Esophagus squamous epithelium (tissue), 5 donors: ENCODE measurements at regions not wholly inside any gene's neighbourhood (a gene's known extent, or its start where the extent isn't known, plus 50 kb on each side); places are given as distances from the start of the nearest gene placed in this dataset.

Experiments
- DNase-seq: peaks from one replicate; lab custom pipeline; 2025; lab: John Stamatoyannopoulos, UW
- H3K27ac ChIP-seq, 4 donors: fragments of 200-600 bp; sonication (generic); one replicate each; pipeline ENCODE4 v1.5.1; 2016 to 2019; ENCODE audit warnings: mild to moderate bottlenecking in 1 of 4
- H3K27me3 ChIP-seq, 4 donors: fragments of 200-600 bp; sonication (generic); 1 replicate in 3 of 4; 2 replicates in 1 of 4; pipeline versions ENCODE4 v1.5.1 to v1.6.0; 2017 to 2021; ENCODE audit warnings: antibody characterized with exemption in 1 of 4
- H3K36me3 ChIP-seq, 3 donors: fragments of 200-600 bp; sonication (generic); one replicate each; pipeline ENCODE4 v1.5.1; 2016 to 2019
- H3K4me1 ChIP-seq, 3 donors: fragments of 200-600 bp; sonication (generic); one replicate each; pipeline ENCODE4 v1.5.1; 2017 to 2019
- H3K4me3 ChIP-seq, 4 donors: fragments of 200-600 bp; sonication (generic); 1 replicate in 3 of 4; 2 replicates in 1 of 4; pipeline ENCODE4 v1.5.1; 2016 to 2019; ENCODE audit warnings: mild to moderate bottlenecking in 2 of 4, moderate library complexity in 1 of 4
- H3K9me3 ChIP-seq, 3 donors: fragments of 200-600 bp; sonication (generic); one replicate each; pipeline ENCODE4 v1.5.1; 2016 to 2019
- CTCF ChIP-seq, 6 experiments: fragments of 450-650 bp in 4 of 6; fragments of 200-600 bp in 2 of 6; sonication (generic) in 2 of 6; IDR thresholded peaks; one replicate each; pipeline ENCODE4 v1.5.1; 2016 to 2019; ENCODE audit warnings: antibody characterized with exemption in 6 of 6, mild to moderate bottlenecking in 4 of 6, moderate library complexity in 4 of 6
- POLR2A ChIP-seq, 4 donors: fragments of 450-650 bp; IDR thresholded peaks; one replicate each; pipeline ENCODE4 v1.6.1; 2017; ENCODE audit warnings: antibody characterized with exemption in 4 of 4, mild to moderate bottlenecking in 4 of 4, moderate library complexity in 3 of 4
- WGBS, 2 donors: methylation state at CpG; one replicate each; pipeline ENCODE4 v1.1.5; 2018; 5-methylcytosine and 5-hydroxymethylcytosine counted together
- intact Hi-C: fragments of 100-400 bp; cut with DNase I; formaldehyde crosslinking; loops from one replicate; pipeline ENCODE4 v1.15.0; 2022
- donor health status: DM: yes; HTN: yes; CAD: no.

GRCh38 chr2:236641051-236641726 lies 71.6 kb downstream of the ACKR3 start:
- intact Hi-C loops = no loop called here
- Histone ChIP-seq H3K4me1 (peaks cover 6 to 14% (median 8%) of the 10 kb centered on the region in 3 donors), H3K9me3 (peaks cover 0 to 9% (median 0%) of the 10 kb centered on the region in 3 donors), H3K4me3 (no peak overlapping the region), H3K27ac (peak overlapping the region in 2 of 4 donors; percentile 78 to 91), H3K27me3 (no peaks in the 10 kb centered on the region), H3K36me3 (no peaks in the 10 kb centered on the region)
- no peak for DNase-seq
- no peak for TF ChIP-seq POLR2A (IDR thresholded peaks at IDR 0.05)
- no peak for TF ChIP-seq CTCF (IDR thresholded peaks at IDR 0.05)
- WGBS, 2 donors = 90 to 91% methylated on average over 16 of the region's 16 CpGs

- Histone ChIP-seq H3K4me1 (peaks cover 6 to 14% (median 8%) of the 10 kb centered on the region in 3 donors), H3K36me3 (no peaks in the 10 kb centered on the region), H3K9me3 (peaks cover 0 to 9% (median 0%) of the 10 kb centered on the region in 3 donors), H3K27ac (peak overlapping the region; percentile 71 to 91 (median 80)), H3K4me3 (no peak overlapping the region), H3K27me3 (no peaks in the 10 kb centered on the region)
- WGBS, 2 donors = 41 to 58% methylated on average over 4 of the region's 4 CpGs
- intact Hi-C loops = no loop called here
- TF ChIP-seq POLR2A (IDR thresholded peaks at IDR 0.05) = no peak
- no peak for TF ChIP-seq CTCF (IDR thresholded peaks at IDR 0.05)
- no peak for DNase-seq
These were observed 72.5 kb downstream of the ACKR3 start for GRCh38 chr2:236642125-236642524.

GRCh38 chr2:236642584-236643291 lies 73.1 kb downstream of the ACKR3 start:
- peaks cover 0 to 9% (median 0%) of the 10 kb centered on the region in 3 donors for H3K9me3 ChIP-seq
- peak overlapping the region in 1 of 4 donors; percentile 53 for H3K4me3 ChIP-seq
- peak overlapping the region; percentile 71 to 91 (median 80) for H3K27ac ChIP-seq
- DNase-seq = no peak
- 38 to 40% methylated on average over 10 to 18 of the region's 23 CpGs for WGBS, 2 donors
- peaks cover 6 to 14% (median 8%) of the 10 kb centered on the region in 3 donors for H3K4me1 ChIP-seq
- TF ChIP-seq POLR2A (IDR thresholded peaks at IDR 0.05) = no peak
- TF ChIP-seq CTCF (IDR thresholded peaks at IDR 0.05) = no peak
- H3K36me3 ChIP-seq = no peaks in the 10 kb centered on the region
- H3K27me3 ChIP-seq = no peaks in the 10 kb centered on the region
- intact Hi-C loops = no loop called here

GRCh38 chr2:236643480-236643879 lies 73.9 kb downstream of the ACKR3 start:
- no peak for TF ChIP-seq POLR2A (IDR thresholded peaks at IDR 0.05)
- TF ChIP-seq CTCF (IDR thresholded peaks at IDR 0.05) = no peak
- peaks cover 6 to 14% (median 8%) of the 10 kb centered on the region in 3 donors for H3K4me1 ChIP-seq
- 78 to 91% methylated on average over 8 of the region's 8 CpGs for WGBS, 2 donors
- H3K4me3 ChIP-seq = no peak overlapping the region
- intact Hi-C loops = no loop called here
- peaks cover 0 to 9% (median 0%) of the 10 kb centered on the region in 3 donors for H3K9me3 ChIP-seq
- H3K27ac ChIP-seq = peak overlapping the region; percentile 71 to 91 (median 80)
- no peak for DNase-seq
- H3K27me3 ChIP-seq = no peaks in the 10 kb centered on the region
- H3K36me3 ChIP-seq = no peaks in the 10 kb centered on the region

- DNase-seq = no peak
- no peaks in the 10 kb centered on the region for H3K27me3 ChIP-seq
- intact Hi-C loops = no loop called here
These were observed 74.4 kb downstream of the ACKR3 start for GRCh38 chr2:236644067-236644466.

More at GRCh38 chr2:236644067-236644466, 74.4 kb downstream of the ACKR3 start:
- Histone ChIP-seq H3K36me3 (no peaks in the 10 kb centered on the region), H3K4me1 (peaks cover 6 to 14% (median 8%) of the 10 kb centered on the region in 3 donors), H3K27ac (peak overlapping the region in 2 of 4 donors; percentile 78 to 82), H3K4me3 (no peak overlapping the region), H3K9me3 (peaks cover 0 to 9% (median 0%) of the 10 kb centered on the region in 3 donors)
- TF ChIP-seq POLR2A (IDR thresholded peaks at IDR 0.05) (no peak), CTCF (IDR thresholded peaks at IDR 0.05) (no peak)
